ENCODE measurements at regions not wholly inside any gene's neighbourhood (a gene's known extent, or its start where the extent isn't known, plus 50 kb on each side); places are given as distances from the start of the nearest gene placed in this dataset.

DNA sequence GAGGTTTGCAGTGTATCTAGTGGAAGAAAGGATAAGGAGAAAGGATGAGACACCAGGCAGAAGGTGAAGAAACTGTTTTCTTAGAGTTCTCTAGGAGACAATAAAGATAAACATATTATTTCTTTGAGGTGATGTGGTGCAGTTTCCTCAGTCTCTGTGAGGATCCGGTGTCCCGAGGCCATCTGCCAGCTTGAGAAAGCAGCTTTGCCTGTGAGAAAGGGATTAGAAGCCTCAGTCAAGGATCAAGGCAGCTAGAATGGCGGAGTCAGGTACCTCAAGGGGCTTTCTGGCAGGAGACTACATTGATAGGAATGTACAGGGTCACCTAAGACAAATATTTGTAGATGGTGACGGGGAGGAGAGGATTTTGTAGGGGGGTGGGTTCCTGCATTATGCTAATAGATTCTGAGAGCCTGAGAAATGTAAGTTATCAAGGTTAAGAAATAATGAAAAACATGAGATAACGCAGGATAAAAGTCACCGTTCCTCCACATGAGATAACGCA lies 103.9 kb upstream of the MB21D2 start:
- Mint-ChIP-seq H3K4me3 (ENCODE audit: unreplicated experiment) (no peak overlapping the region), H3K27ac (ENCODE audit: unreplicated experiment) (no peak overlapping the region), H3K4me1 (ENCODE audit: low read depth, unreplicated experiment) (no peaks in the 10 kb centered on the region), H3K27me3 (ENCODE audit: unreplicated experiment) (no peaks in the 10 kb centered on the region), H3K36me3 (ENCODE audit: unreplicated experiment) (no peaks in the 10 kb centered on the region), H3K9me3 (ENCODE audit: unreplicated experiment) (no peaks in the 10 kb centered on the region)
- TF ChIP-seq, protein P1, sequence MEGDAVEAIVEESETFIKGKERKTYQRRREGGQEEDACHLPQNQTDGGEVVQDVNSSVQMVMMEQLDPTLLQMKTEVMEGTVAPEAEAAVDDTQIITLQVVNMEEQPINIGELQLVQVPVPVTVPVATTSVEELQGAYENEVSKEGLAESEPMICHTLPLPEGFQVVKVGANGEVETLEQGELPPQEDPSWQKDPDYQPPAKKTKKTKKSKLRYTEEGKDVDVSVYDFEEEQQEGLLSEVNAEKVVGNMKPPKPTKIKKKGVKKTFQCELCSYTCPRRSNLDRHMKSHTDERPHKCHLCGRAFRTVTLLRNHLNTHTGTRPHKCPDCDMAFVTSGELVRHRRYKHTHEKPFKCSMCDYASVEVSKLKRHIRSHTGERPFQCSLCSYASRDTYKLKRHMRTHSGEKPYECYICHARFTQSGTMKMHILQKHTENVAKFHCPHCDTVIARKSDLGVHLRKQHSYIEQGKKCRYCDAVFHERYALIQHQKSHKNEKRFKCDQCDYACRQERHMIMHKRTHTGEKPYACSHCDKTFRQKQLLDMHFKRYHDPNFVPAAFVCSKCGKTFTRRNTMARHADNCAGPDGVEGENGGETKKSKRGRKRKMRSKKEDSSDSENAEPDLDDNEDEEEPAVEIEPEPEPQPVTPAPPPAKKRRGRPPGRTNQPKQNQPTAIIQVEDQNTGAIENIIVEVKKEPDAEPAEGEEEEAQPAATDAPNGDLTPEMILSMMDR (IDR thresholded peaks at IDR 0.05; ENCODE audit: partially characterized antibody, unreplicated experiment): no peak
- DNase-seq: no peak

DNA sequence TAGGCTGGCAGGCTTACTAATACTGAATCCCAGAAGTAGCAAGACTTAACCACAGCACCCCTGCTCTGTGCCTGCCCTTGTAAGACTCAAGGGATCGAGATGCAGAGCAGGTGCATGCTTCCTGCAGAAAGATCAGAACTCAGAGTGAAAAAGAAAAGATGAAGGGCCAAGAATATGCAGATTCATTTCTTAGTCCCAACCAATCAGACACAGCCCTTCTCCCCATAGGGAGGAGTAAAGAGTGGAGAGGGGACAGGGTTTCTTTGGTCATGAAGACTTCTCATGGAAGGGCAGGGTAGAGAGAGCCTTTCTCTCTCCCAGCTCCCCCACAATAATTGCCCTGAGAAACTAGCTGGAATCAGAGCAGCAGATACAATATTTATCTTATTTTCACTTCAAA lies 105.6 kb upstream of the MB21D2 start:
- Mint-ChIP-seq H3K4me3 (ENCODE audit: unreplicated experiment) (no peak overlapping the region), H3K4me1 (ENCODE audit: low read depth, unreplicated experiment) (no peaks in the 10 kb centered on the region), H3K9me3 (ENCODE audit: unreplicated experiment) (no peaks in the 10 kb centered on the region), H3K36me3 (ENCODE audit: unreplicated experiment) (no peaks in the 10 kb centered on the region), H3K27ac (ENCODE audit: unreplicated experiment) (no peak overlapping the region), H3K27me3 (ENCODE audit: unreplicated experiment) (no peaks in the 10 kb centered on the region)
- TF ChIP-seq, protein P1 (IDR thresholded peaks at IDR 0.05; ENCODE audit: partially characterized antibody, unreplicated experiment): no peak
- DNase-seq: no peak

DNA sequence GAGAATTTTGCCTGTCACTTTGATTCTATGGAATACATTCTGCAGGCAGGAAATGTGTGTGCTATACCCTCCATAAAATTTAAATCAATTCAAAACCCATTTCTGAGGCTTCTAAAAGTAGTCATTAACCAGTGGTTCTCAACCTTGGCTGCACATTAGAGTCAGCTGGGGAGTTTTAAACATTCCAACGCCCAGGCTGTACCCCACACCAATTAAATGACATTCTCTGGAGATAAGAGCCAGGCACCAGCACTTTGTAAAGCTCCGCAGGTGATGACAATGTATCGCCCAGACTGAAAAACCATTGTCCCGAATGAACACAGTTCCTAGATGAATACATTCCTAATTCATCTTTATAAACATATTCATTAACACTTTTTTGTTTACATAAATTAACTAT lies 110.6 kb upstream of the MB21D2 start:
- no peak for DNase-seq
- H3K36me3 Mint-ChIP-seq (ENCODE audit: unreplicated experiment): no peaks in the 10 kb centered on the region
- H3K4me3 Mint-ChIP-seq (ENCODE audit: unreplicated experiment): no peak overlapping the region
- H3K27ac Mint-ChIP-seq (ENCODE audit: unreplicated experiment): no peak overlapping the region
- no peaks in the 10 kb centered on the region for H3K9me3 Mint-ChIP-seq (ENCODE audit: unreplicated experiment)
- no peaks in the 10 kb centered on the region for H3K27me3 Mint-ChIP-seq (ENCODE audit: unreplicated experiment)
- TF ChIP-seq, protein P1 (IDR thresholded peaks at IDR 0.05; ENCODE audit: partially characterized antibody, unreplicated experiment): no peak
- H3K4me1 Mint-ChIP-seq (ENCODE audit: low read depth, unreplicated experiment): no peaks in the 10 kb centered on the region

DNA sequence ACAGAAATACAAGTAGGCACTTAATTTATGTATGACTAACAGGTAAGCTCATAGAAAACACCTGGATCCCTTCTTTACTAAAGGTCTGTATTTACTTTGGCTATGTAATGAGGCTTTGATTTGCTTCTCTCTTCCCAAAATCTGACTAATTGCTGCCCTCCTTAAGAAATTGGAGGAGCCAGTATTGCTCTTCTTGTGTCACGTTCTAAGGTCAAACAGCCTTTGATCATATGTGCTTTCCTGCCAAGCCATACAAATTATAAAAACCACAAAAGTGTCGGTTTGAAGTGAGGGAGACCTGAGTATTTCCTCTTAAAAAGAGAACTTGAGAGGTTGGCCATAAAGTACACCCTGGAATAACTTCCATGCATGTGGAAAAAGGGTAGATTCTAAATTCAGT lies 112.1 kb upstream of the MB21D2 start:
- Mint-ChIP-seq H3K4me1 (ENCODE audit: low read depth, unreplicated experiment) (no peaks in the 10 kb centered on the region), H3K27ac (ENCODE audit: unreplicated experiment) (no peak overlapping the region), H3K27me3 (ENCODE audit: unreplicated experiment) (no peaks in the 10 kb centered on the region), H3K36me3 (ENCODE audit: unreplicated experiment) (no peaks in the 10 kb centered on the region), H3K4me3 (ENCODE audit: unreplicated experiment) (no peak overlapping the region), H3K9me3 (ENCODE audit: unreplicated experiment) (no peaks in the 10 kb centered on the region)
- DNase-seq: no peak
- TF ChIP-seq, protein P1 (IDR thresholded peaks at IDR 0.05; ENCODE audit: partially characterized antibody, unreplicated experiment): no peak

DNA sequence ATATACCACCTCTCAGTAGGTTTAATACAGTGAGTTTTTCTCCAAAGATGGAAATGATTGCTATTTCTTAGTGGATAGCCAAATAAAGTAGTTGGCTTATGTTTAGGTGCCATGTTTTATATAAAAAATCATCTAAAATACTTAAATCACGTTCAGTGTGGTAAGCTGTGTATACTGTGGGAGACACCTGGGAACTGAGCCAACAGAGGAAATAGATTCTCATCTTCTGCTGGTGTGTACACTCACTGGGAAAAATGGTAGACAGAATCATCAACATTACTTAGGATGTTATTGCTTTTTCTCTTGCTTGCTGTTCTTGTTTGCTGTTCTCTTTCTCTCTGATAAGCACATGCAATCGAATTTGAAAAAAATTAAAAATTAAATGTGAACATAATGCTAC lies 112.6 kb upstream of the MB21D2 start:
- DNase-seq: no peak
- Mint-ChIP-seq H3K36me3 (ENCODE audit: unreplicated experiment) (no peaks in the 10 kb centered on the region), H3K27ac (ENCODE audit: unreplicated experiment) (no peak overlapping the region), H3K4me3 (ENCODE audit: unreplicated experiment) (no peak overlapping the region), H3K27me3 (ENCODE audit: unreplicated experiment) (no peaks in the 10 kb centered on the region), H3K9me3 (ENCODE audit: unreplicated experiment) (no peaks in the 10 kb centered on the region), H3K4me1 (ENCODE audit: low read depth, unreplicated experiment) (no peaks in the 10 kb centered on the region)
- TF ChIP-seq, protein P1 (IDR thresholded peaks at IDR 0.05; ENCODE audit: partially characterized antibody, unreplicated experiment): no peak
